ENCODE measurements at regions not wholly inside any gene's neighbourhood (a gene's known extent, or its start where the extent isn't known, plus 50 kb on each side); places are given as distances from the start of the nearest gene placed in this dataset.
A peak's percentile ranks its signal among the peaks of the same experiment; 100 is the strongest.

DNA sequence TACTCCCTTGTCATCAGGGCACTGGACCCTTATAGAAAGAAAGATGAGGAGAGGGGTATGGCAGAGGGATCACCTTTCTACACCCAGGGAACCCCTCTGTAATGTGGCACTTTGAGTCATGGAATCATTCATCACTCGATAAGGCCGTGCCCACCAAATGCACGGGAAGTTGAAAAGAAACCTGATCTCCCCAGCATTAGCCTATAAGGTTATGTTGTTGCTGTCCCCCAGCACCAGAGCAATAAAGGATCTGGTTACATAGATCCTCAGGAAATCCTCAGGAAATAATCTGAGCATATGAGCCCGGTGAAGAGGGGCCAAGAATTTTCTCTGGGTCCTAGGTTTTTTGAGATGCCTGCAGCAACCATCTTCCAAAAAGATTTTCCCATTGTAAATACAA, 148.8 kb upstream of the CRY1 start:
- DNase-seq (ENCODE audit: low read depth, low spot score): peak; percentile 37
- in situ Hi-C loops (cut with HindIII; ENCODE audit: low sequenced_read_pairs): no loop called here

GRCh38 chr12:107243341-107243740, 150.0 kb upstream of the CRY1 start:
- H3K4me3 ChIP-seq (ENCODE audit: low read depth, low read length): no peak overlapping the region
- TF ChIP-seq, protein P1, sequence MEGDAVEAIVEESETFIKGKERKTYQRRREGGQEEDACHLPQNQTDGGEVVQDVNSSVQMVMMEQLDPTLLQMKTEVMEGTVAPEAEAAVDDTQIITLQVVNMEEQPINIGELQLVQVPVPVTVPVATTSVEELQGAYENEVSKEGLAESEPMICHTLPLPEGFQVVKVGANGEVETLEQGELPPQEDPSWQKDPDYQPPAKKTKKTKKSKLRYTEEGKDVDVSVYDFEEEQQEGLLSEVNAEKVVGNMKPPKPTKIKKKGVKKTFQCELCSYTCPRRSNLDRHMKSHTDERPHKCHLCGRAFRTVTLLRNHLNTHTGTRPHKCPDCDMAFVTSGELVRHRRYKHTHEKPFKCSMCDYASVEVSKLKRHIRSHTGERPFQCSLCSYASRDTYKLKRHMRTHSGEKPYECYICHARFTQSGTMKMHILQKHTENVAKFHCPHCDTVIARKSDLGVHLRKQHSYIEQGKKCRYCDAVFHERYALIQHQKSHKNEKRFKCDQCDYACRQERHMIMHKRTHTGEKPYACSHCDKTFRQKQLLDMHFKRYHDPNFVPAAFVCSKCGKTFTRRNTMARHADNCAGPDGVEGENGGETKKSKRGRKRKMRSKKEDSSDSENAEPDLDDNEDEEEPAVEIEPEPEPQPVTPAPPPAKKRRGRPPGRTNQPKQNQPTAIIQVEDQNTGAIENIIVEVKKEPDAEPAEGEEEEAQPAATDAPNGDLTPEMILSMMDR (IDR thresholded peaks at IDR 0.05; ENCODE audit: low read depth, low read length): no peak
- in situ Hi-C loops (cut with HindIII; ENCODE audit: low sequenced_read_pairs): no loop called here
- DNase-seq (ENCODE audit: low read depth, low spot score): no peak

More for the DNA sequence above, 148.8 kb upstream of the CRY1 start:
- no peak overlapping the region for H3K4me3 ChIP-seq (ENCODE audit: low read depth, low read length)
- TF ChIP-seq, protein P1 (IDR thresholded peaks at IDR 0.05; ENCODE audit: low read depth, low read length): no peak

GRCh38 chr12:107244584-107244983, 151.2 kb upstream of the CRY1 start:
- DNase-seq (ENCODE audit: low read depth, low spot score): no peak
- in situ Hi-C loops (cut with HindIII; ENCODE audit: low sequenced_read_pairs): no loop called here
- TF ChIP-seq, protein P1 (IDR thresholded peaks at IDR 0.05; ENCODE audit: low read depth, low read length): no peak
- no peak overlapping the region for H3K4me3 ChIP-seq (ENCODE audit: low read depth, low read length)

GRCh38 chr12:107247650-107248049, 154.3 kb upstream of the CRY1 start:
- in situ Hi-C loops (cut with HindIII; ENCODE audit: low sequenced_read_pairs): no loop called here
- TF ChIP-seq, protein P1 (IDR thresholded peaks at IDR 0.05; ENCODE audit: low read depth, low read length): no peak

GRCh38 chr12:107248187-107248586, 154.8 kb upstream of the CRY1 start:
- no peak for DNase-seq (ENCODE audit: low read depth, low spot score)
- in situ Hi-C loops (cut with HindIII; ENCODE audit: low sequenced_read_pairs): no loop called here
- no peak overlapping the region for H3K4me3 ChIP-seq (ENCODE audit: low read depth, low read length)
- TF ChIP-seq, protein P1 (IDR thresholded peaks at IDR 0.05; ENCODE audit: low read depth, low read length): no peak

More at GRCh38 chr12:107247650-107248049, 154.3 kb upstream of the CRY1 start:
- DNase-seq (ENCODE audit: low read depth, low spot score): no peak
- H3K4me3 ChIP-seq (ENCODE audit: low read depth, low read length): no peak overlapping the region

- in situ Hi-C loops (cut with HindIII; ENCODE audit: low sequenced_read_pairs): no loop called here
- no peak overlapping the region for H3K4me3 ChIP-seq (ENCODE audit: low read depth, low read length)
- TF ChIP-seq, protein P1 (IDR thresholded peaks at IDR 0.05; ENCODE audit: low read depth, low read length): no peak
- no peak for DNase-seq (ENCODE audit: low read depth, low spot score)
Measured at GRCh38 chr12:107251288-107251687, 157.9 kb upstream of the CRY1 start.

- no peak for DNase-seq (ENCODE audit: low read depth, low spot score)
- in situ Hi-C loops (cut with HindIII; ENCODE audit: low sequenced_read_pairs): no loop called here
- TF ChIP-seq, protein P1 (IDR thresholded peaks at IDR 0.05; ENCODE audit: low read depth, low read length): no peak
- no peak overlapping the region for H3K4me3 ChIP-seq (ENCODE audit: low read depth, low read length)
Measured at GRCh38 chr12:107253361-107253760, 160.0 kb upstream of the CRY1 start.

Data from astrocyte of the spinal cord (primary cell).